B cell (primary cell): ENCODE measurements at regions not wholly inside any gene's neighbourhood (a gene's known extent, or its start where the extent isn't known, plus 50 kb on each side); places are given as distances from the start of the nearest gene placed in this dataset.

Experiments used
- ATAC-seq: fragments of 200-7000 bp; cut with Tn5 transposase; one replicate; pipeline ENCODE4 v1.10.0; 2021; ENCODE audit warnings: low read depth, mild to moderate bottlenecking, moderate number of reproducible peaks, moderate library complexity
- CTCF ChIA-PET: fragments of 350-600 bp; sonication (Branson Sonifier 250); formaldehyde crosslinking; loops from one replicate; lab custom pipeline; 2021; ENCODE audit warnings: antibody characterized with exemption, inconsistent platforms; lab: Charles Lee
- POLR2A ChIA-PET: fragments of 350-600 bp; sonication (Branson Sonifier 250); formaldehyde crosslinking; loops from one replicate; lab custom pipeline; 2021; ENCODE audit warnings: antibody characterized with exemption; lab: Charles Lee
- DNase-seq: peaks from one replicate; pipeline ENCODE4 v3.0.0; 2013
- H2AFZ ChIP-seq: 2 replicates; pipeline ENCODE4 v1.6.1; 2012; ENCODE audit warnings: mild to moderate bottlenecking, low read depth, low read length; ENCODE audit not compliant: insufficient read depth, poor library complexity, severe bottlenecking
- H3K27ac ChIP-seq, 2 donors: 1 replicate in 1 of 2; 2 replicates in 1 of 2; pipeline ENCODE4 v1.5.1; 2012 to 2013; ENCODE audit warnings: low read length in 2 of 2, mild to moderate bottlenecking in 2 of 2, moderate library complexity in 1 of 2
- H3K27me3 ChIP-seq, 4 experiments: fragments of 200-600 bp in 1 of 4; sonication (generic) in 1 of 4; replicated peaks in 1 of 4; 1 replicate in 2 of 4; 2 replicates in 2 of 4; pipeline versions ENCODE4 v1.6.1 to v1.7.0; 2013 to 2016; ENCODE audit warnings: low read length in 3 of 4, mild to moderate bottlenecking in 2 of 4, mixed read lengths in 1 of 4, moderate library complexity in 1 of 4; ENCODE audit not compliant: insufficient read depth in 4 of 4, control insufficient read depth in 3 of 4; ENCODE audit errors: control extremely low read depth in 1 of 4
- H3K36me3 ChIP-seq, 2 experiments: replicated peaks in 1 of 2; 1 replicate in 1 of 2; 2 replicates in 1 of 2; pipeline versions ENCODE4 v1.6.1 to v1.7.1; 2013; ENCODE audit warnings: low read length in 1 of 2; ENCODE audit not compliant: insufficient read depth in 2 of 2, control insufficient read depth in 1 of 2; ENCODE audit errors: control extremely low read depth in 1 of 2, extremely low read depth in 1 of 2
- H3K4me1 ChIP-seq, 2 donors: fragments of 200-600 bp in 1 of 2; sonication (generic) in 1 of 2; 1 replicate in 1 of 2; 2 replicates in 1 of 2; pipeline versions ENCODE4 v1.5.1 to v1.6.1; 2013 to 2017; ENCODE audit warnings: low read length in 2 of 2; ENCODE audit not compliant: control insufficient read depth in 2 of 2, insufficient read depth in 2 of 2
- H3K4me2 ChIP-seq: replicated peaks from 2 replicates; pipeline ENCODE3; 2012; ENCODE audit warnings: mild to moderate bottlenecking, low read depth, low read length; ENCODE audit not compliant: poor library complexity, severe bottlenecking
- H3K4me3 ChIP-seq, 5 experiments: fragments of 200-600 bp in 1 of 5; sonication (generic) in 1 of 5; 1 replicate in 3 of 5; 2 replicates in 2 of 5; pipeline versions ENCODE4 v1.5.1 to v1.7.0; 2011 to 2016; ENCODE audit warnings: low read length in 4 of 5, mild to moderate bottlenecking in 4 of 5, low read depth in 2 of 5, control low read depth in 1 of 5, moderate library complexity in 1 of 5; ENCODE audit not compliant: insufficient read depth in 1 of 5; ENCODE audit errors: control extremely low read depth in 1 of 5, extremely low read depth in 1 of 5
- H3K79me2 ChIP-seq: fragments of 200-600 bp; sonication (generic); one replicate; pipeline ENCODE4 v1.6.0; 2016; ENCODE audit warnings: low read length; ENCODE audit not compliant: control insufficient read depth, insufficient read depth
- H3K9ac ChIP-seq: fragments of 200-600 bp; sonication (generic); 2 replicates; pipeline ENCODE4 v1.6.1; 2017; ENCODE audit warnings: mild to moderate bottlenecking, low read length, moderate library complexity
- H3K9me3 ChIP-seq, 3 donors: one replicate each; pipeline versions ENCODE4 v1.6.1 to v1.7.1; 2013; ENCODE audit warnings: low read length in 2 of 3; ENCODE audit not compliant: control insufficient read depth in 2 of 3, insufficient read depth in 1 of 3; ENCODE audit errors: control extremely low read depth in 1 of 3
- H4K20me1 ChIP-seq: 2 replicates; pipeline ENCODE4 v1.6.0; 2012; ENCODE audit warnings: mild to moderate bottlenecking, low read length; ENCODE audit not compliant: insufficient read depth, control insufficient read depth, poor library complexity, severe bottlenecking
- H3K27ac Mint-ChIP-seq: one replicate; pipeline ENCODE4 v1.8.0; 2021; ENCODE audit warnings: mixed read lengths
- H3K27me3 Mint-ChIP-seq: one replicate; pipeline ENCODE4 v1.8.0; 2021; ENCODE audit warnings: mixed read lengths
- H3K4me1 Mint-ChIP-seq: one replicate; pipeline ENCODE4 v1.8.0; 2021; ENCODE audit warnings: mixed read lengths
- H3K4me3 Mint-ChIP-seq: one replicate; pipeline ENCODE4 v1.8.0; 2021; ENCODE audit warnings: mixed read lengths
- H3K9me3 Mint-ChIP-seq: one replicate; pipeline ENCODE4 v1.8.0; 2022; ENCODE audit warnings: mixed read lengths; ENCODE audit not compliant: insufficient read depth
- CTCF ChIP-seq: fragments of 200-600 bp; IDR thresholded peaks from one replicate; pipeline ENCODE4 v1.8.0; 2022; ENCODE audit warnings: antibody characterized with exemption, mild to moderate bottlenecking
- EZH2 ChIP-seq: IDR thresholded peaks from 2 replicates; pipeline ENCODE4 v1.6.1; 2012; ENCODE audit warnings: borderline replicate concordance, low read depth, mild to moderate bottlenecking, moderate library complexity, low read length; ENCODE audit not compliant: insufficient read depth, poor library complexity, severe bottlenecking
- WGBS: methylation state at CpG from one replicate; pipeline ENCODE4 v1.1.5; 2013; ENCODE audit warnings: missing lambda C conversion rate; ENCODE audit not compliant: insufficient coverage; 5-methylcytosine and 5-hydroxymethylcytosine counted together
- intact Hi-C: fragments of 100-400 bp; cut with micrococcal nuclease; formaldehyde crosslinking; loops from one replicate; pipeline ENCODE4 v1.10.0; 2022

GRCh38 chr11:71106671-71107070 is 145.7 kb downstream of the SHANK2 start:
- no peaks in the 10 kb centered on the region for H3K4me1 Mint-ChIP-seq
- H3K79me2 ChIP-seq = no peaks in the 10 kb centered on the region
- no peak overlapping the region for H3K4me3 Mint-ChIP-seq
- H3K9ac ChIP-seq = no peak overlapping the region
- H2AFZ ChIP-seq = no peak overlapping the region
- POLR2A ChIA-PET = no interaction called here
- H3K27ac ChIP-seq = no peak overlapping the region
- intact Hi-C loops = no loop called here
- H3K9me3 ChIP-seq = no peaks in the 10 kb centered on the region
- CTCF ChIA-PET = no interaction called here
- no peak overlapping the region for H3K27ac Mint-ChIP-seq
- H3K4me1 ChIP-seq = no peaks in the 10 kb centered on the region
- H3K4me3 ChIP-seq = no peak overlapping the region
- no peak overlapping the region for H3K4me2 ChIP-seq
- peaks cover 0 to 3% (median 0%) of the 10 kb centered on the region in 4 experiments for H3K27me3 ChIP-seq
- no peaks in the 10 kb centered on the region for H4K20me1 ChIP-seq
- no peaks in the 10 kb centered on the region for H3K36me3 ChIP-seq
- DNase-seq = no peak
- H3K27me3 Mint-ChIP-seq = peaks cover 3% of the 10 kb centered on the region
- no peaks in the 10 kb centered on the region for H3K9me3 Mint-ChIP-seq
- 86% methylated on average over 6 of the region's 6 CpGs for WGBS
- TF ChIP-seq CTCF (no peak), EZH2 (no peak)
- ATAC-seq = no peak

GRCh38 chr11:71103266-71103665 is 149.1 kb downstream of the SHANK2 start:
- Histone ChIP-seq H3K4me2 (no peak overlapping the region), H3K27me3 (peaks cover 0 to 3% (median 0%) of the 10 kb centered on the region in 4 experiments), H3K9me3 (no peaks in the 10 kb centered on the region), H2AFZ (no peak overlapping the region), H4K20me1 (no peaks in the 10 kb centered on the region), H3K4me1 (no peaks in the 10 kb centered on the region), H3K9ac (no peak overlapping the region), H3K36me3 (no peaks in the 10 kb centered on the region), H3K27ac (no peak overlapping the region), H3K79me2 (no peaks in the 10 kb centered on the region), H3K4me3 (no peak overlapping the region)
- no peak for ATAC-seq
- H3K27ac Mint-ChIP-seq = no peak overlapping the region
- intact Hi-C loops = no loop called here
- no peak for DNase-seq
- POLR2A ChIA-PET = no interaction called here
- no peak overlapping the region for H3K4me3 Mint-ChIP-seq
- H3K9me3 Mint-ChIP-seq = no peaks in the 10 kb centered on the region
- WGBS = 89% methylated on average over 7 of the region's 7 CpGs
- CTCF ChIA-PET = no interaction called here
- peaks cover 11% of the 10 kb centered on the region for H3K27me3 Mint-ChIP-seq
- H3K4me1 Mint-ChIP-seq = no peaks in the 10 kb centered on the region
- TF ChIP-seq CTCF = no peak
- no peak for TF ChIP-seq EZH2
